Right hindlimb (tissue), 1 donor: ENCODE measurements at regions not wholly inside any gene's neighbourhood (a gene's known extent, or its start where the extent isn't known, plus 50 kb on each side); places are given as distances from the start of the nearest gene placed in this dataset.
A peak's percentile ranks its signal among the peaks of the same experiment; 100 is the strongest.
"Not testable (repeated sequence)": the region's sequence is repeated elsewhere in the genome, so short reads cannot be mapped to it uniquely, and the experiment has no call there.

Experiments
- DNase-seq: peaks from one replicate; pipeline ENCODE4 v3.0.0-alpha.2; 2018

GRCh38 chr4:138487670-138488069 lies 245.5 kb upstream of the SLC7A11 start:
- DNase-seq, result no peak

GRCh38 chr4:138487230-138487629 lies 245.1 kb upstream of the SLC7A11 start:
- DNase-seq, result no peak

- no peak for DNase-seq
These were observed 243.3 kb upstream of the SLC7A11 start for GRCh38 chr4:138485498-138485897.

- DNase-seq, result no peak
These were observed 233.0 kb upstream of the SLC7A11 start for GRCh38 chr4:138475116-138475515.

GRCh38 chr4:138473339-138473738 lies 231.2 kb upstream of the SLC7A11 start:
- DNase-seq, result no peak

GRCh38 chr4:138460477-138461414 lies 218.6 kb upstream of the SLC7A11 start:
- no peak for DNase-seq

GRCh38 chr4:138458751-138459150 lies 216.6 kb upstream of the SLC7A11 start:
- no peak for DNase-seq

- DNase-seq, result not testable (repeated sequence)
These were observed 214.2 kb upstream of the SLC7A11 start for GRCh38 chr4:138456349-138456748.

GRCh38 chr4:138455097-138455496 lies 212.9 kb upstream of the SLC7A11 start:
- DNase-seq, result no peak

GRCh38 chr4:138452826-138453225 lies 210.7 kb upstream of the SLC7A11 start:
- DNase-seq, result no peak

GRCh38 chr4:138451276-138451663 lies 209.1 kb upstream of the SLC7A11 start:
- DNase-seq, result no peak

- DNase-seq, result no peak
These were observed 208.6 kb upstream of the SLC7A11 start for GRCh38 chr4:138450546-138451275.

GRCh38 chr4:138449938-138450337 lies 207.8 kb upstream of the SLC7A11 start:
- no peak for DNase-seq

- DNase-seq, result no peak
These were observed 206.0 kb upstream of the SLC7A11 start for GRCh38 chr4:138448169-138448568.

- no peak for DNase-seq
These were observed 204.3 kb upstream of the SLC7A11 start for GRCh38 chr4:138446456-138446855.

GRCh38 chr4:138445098-138445497 lies 202.9 kb upstream of the SLC7A11 start:
- peak; percentile 32 for DNase-seq

- DNase-seq, result no peak
These were observed 202.1 kb upstream of the SLC7A11 start for GRCh38 chr4:138444260-138444659.

- DNase-seq, result no peak
These were observed 197.0 kb upstream of the SLC7A11 start for GRCh38 chr4:138439143-138439581.

- no peak for DNase-seq
These were observed 196.5 kb upstream of the SLC7A11 start for GRCh38 chr4:138438608-138439007.

- DNase-seq, result no peak
These were observed 195.2 kb upstream of the SLC7A11 start for GRCh38 chr4:138437263-138437851.

- DNase-seq, result not testable (repeated sequence)
These were observed 193.6 kb upstream of the SLC7A11 start for GRCh38 chr4:138435733-138436132.

- DNase-seq, result not testable (repeated sequence)
These were observed 192.9 kb upstream of the SLC7A11 start for GRCh38 chr4:138435046-138435445.

- DNase-seq, result no peak
These were observed 186.5 kb upstream of the SLC7A11 start for GRCh38 chr4:138428611-138429010.

GRCh38 chr4:138426786-138427185 lies 184.6 kb upstream of the SLC7A11 start:
- DNase-seq, result no peak
